Karpas-422 (cell line): ENCODE measurements at regions not wholly inside any gene's neighbourhood (a gene's known extent, or its start where the extent isn't known, plus 50 kb on each side); places are given as distances from the start of the nearest gene placed in this dataset.

Experiments
- DNase-seq: peaks from one replicate; pipeline ENCODE4 v3.0.0-alpha.2; 2015
- H2AFZ ChIP-seq: fragments of 200-600 bp; sonication (generic); 2 replicates; pipeline ENCODE4 v1.6.1; 2014; ENCODE audit warnings: antibody characterized with exemption, low read length, mixed read lengths
- H3K27ac ChIP-seq: fragments of 200-600 bp; sonication (generic); 2 replicates; pipeline ENCODE4 v1.5.1; 2014; ENCODE audit warnings: mild to moderate bottlenecking, low read length, moderate library complexity
- H3K27me3 ChIP-seq: fragments of 200-600 bp; sonication (generic); 2 replicates; pipeline ENCODE4 v1.6.1; 2014; ENCODE audit warnings: low read length, mixed read lengths
- H3K36me3 ChIP-seq: fragments of 200-600 bp; sonication (generic); 2 replicates; pipeline ENCODE4 v1.6.1; 2014; ENCODE audit warnings: low read length, mixed read lengths; ENCODE audit not compliant: insufficient read depth
- H3K4me1 ChIP-seq: fragments of 200-600 bp; sonication (generic); 2 replicates; pipeline ENCODE4 v1.6.1; 2014; ENCODE audit warnings: mild to moderate bottlenecking, low read length, mixed read lengths
- H3K4me2 ChIP-seq: fragments of 200-600 bp; sonication (generic); 2 replicates; pipeline ENCODE4 v1.6.1; 2014; ENCODE audit warnings: low read length, low read depth, mild to moderate bottlenecking; ENCODE audit not compliant: poor library complexity, severe bottlenecking
- H3K4me3 ChIP-seq: fragments of 200-600 bp; sonication (generic); 2 replicates; pipeline ENCODE4 v1.5.1; 2014; ENCODE audit warnings: mild to moderate bottlenecking, antibody characterized with exemption, low read length, mixed read lengths
- H3K79me2 ChIP-seq: fragments of 200-600 bp; sonication (generic); 2 replicates; pipeline ENCODE4 v1.6.1; 2014; ENCODE audit warnings: mild to moderate bottlenecking, low read length, mixed read lengths
- H3K9ac ChIP-seq: fragments of 200-600 bp; sonication (generic); 2 replicates; pipeline ENCODE4 v1.6.0; 2014; ENCODE audit warnings: low read length
- H3K9me2 ChIP-seq: fragments of 200-600 bp; sonication (generic), shearing (Covaris generic); replicated peaks from 2 replicates; pipeline ENCODE4 v1.6.0; 2014; ENCODE audit warnings: mild to moderate bottlenecking, low read length, moderate library complexity; ENCODE audit not compliant: insufficient read depth
- H3K9me3 ChIP-seq: fragments of 300-700, 200-600 bp; sonication (generic); 2 replicates; pipeline ENCODE4 v1.6.1; 2014; ENCODE audit warnings: low read length, mixed read lengths
- H4K20me1 ChIP-seq: fragments of 200-600 bp; sonication (generic); 2 replicates; pipeline ENCODE4 v1.6.1; 2014; ENCODE audit warnings: mild to moderate bottlenecking, antibody characterized with exemption, low read length, low read depth; ENCODE audit not compliant: insufficient read depth

GRCh38 chr14:89481196-89481595, 64.2 kb upstream of the FOXN3 start:
- no peaks in the 10 kb centered on the region for H3K79me2 ChIP-seq
- H4K20me1 ChIP-seq, result no peaks in the 10 kb centered on the region
- H3K4me3 ChIP-seq, result no peak overlapping the region
- H3K9me2 ChIP-seq, result no peaks in the 10 kb centered on the region
- no peaks in the 10 kb centered on the region for H3K9me3 ChIP-seq
- H3K27me3 ChIP-seq, result peaks cover 2% of the 10 kb centered on the region; the same call in 1 of the 2 replicates
- H3K9ac ChIP-seq, result no peak overlapping the region
- no peak overlapping the region for H3K27ac ChIP-seq
- no peak overlapping the region for H2AFZ ChIP-seq
- DNase-seq, result no peak
- H3K36me3 ChIP-seq, result no peaks in the 10 kb centered on the region
- H3K4me2 ChIP-seq, result no peak overlapping the region
- H3K4me1 ChIP-seq, result no peaks in the 10 kb centered on the region

DNA sequence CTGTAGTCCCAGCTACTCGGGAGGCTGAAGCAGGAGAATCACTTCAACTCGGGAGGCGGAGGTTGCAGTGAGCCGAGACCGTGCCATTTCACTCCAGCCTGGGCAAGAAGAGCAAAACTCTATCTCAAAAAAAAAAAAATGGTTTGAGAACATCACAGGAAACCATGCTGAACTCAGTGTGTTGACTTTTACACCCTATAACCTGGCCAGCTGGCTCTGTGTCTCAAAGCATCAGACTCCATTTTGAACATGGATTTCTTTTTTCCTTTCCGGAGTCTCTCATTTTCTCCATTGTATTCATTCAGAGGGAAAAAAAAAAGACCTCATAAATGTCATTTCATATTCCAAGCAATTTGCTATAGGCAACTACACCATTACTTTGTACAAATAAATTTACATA, 63.2 kb upstream of the FOXN3 start:
- Histone ChIP-seq H3K27me3 (peaks cover 2% of the 10 kb centered on the region; the same call in 1 of the 2 replicates), H3K9me3 (no peaks in the 10 kb centered on the region), H3K9me2 (no peaks in the 10 kb centered on the region), H2AFZ (no peak overlapping the region), H3K4me3 (no peak overlapping the region), H3K36me3 (no peaks in the 10 kb centered on the region), H4K20me1 (no peaks in the 10 kb centered on the region), H3K4me1 (no peaks in the 10 kb centered on the region), H3K27ac (no peak overlapping the region), H3K9ac (no peak overlapping the region), H3K4me2 (no peak overlapping the region), H3K79me2 (no peaks in the 10 kb centered on the region)
- DNase-seq, result no peak

DNA sequence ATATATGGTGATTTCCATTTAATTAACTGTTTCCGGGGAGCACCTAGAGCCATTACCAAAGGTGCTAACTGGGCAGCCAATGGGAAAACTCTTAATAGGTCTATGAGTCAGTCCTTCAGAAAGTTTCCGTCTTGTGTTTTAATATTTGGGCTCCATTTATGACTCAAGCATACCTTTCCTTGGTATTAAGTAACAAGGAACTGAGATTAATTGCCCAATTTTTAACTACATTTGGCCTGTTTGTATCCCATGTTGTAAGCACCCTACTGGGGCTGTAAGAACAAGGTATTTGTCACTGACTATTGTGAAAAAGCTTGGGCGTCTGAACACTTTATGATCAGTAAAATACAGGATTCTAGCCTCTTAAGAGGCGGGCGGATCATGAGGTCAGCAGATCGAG, 62.8 kb upstream of the FOXN3 start:
- H3K27ac ChIP-seq, result no peak overlapping the region
- H3K9me2 ChIP-seq, result no peaks in the 10 kb centered on the region
- H3K79me2 ChIP-seq, result no peaks in the 10 kb centered on the region
- H3K36me3 ChIP-seq, result no peaks in the 10 kb centered on the region
- H3K4me1 ChIP-seq, result no peaks in the 10 kb centered on the region
- H3K9ac ChIP-seq, result no peak overlapping the region
- peaks cover 2% of the 10 kb centered on the region; the same call in 1 of the 2 replicates for H3K27me3 ChIP-seq
- no peak for DNase-seq
- H4K20me1 ChIP-seq, result no peaks in the 10 kb centered on the region
- no peak overlapping the region for H2AFZ ChIP-seq
- H3K4me3 ChIP-seq, result no peak overlapping the region
- H3K9me3 ChIP-seq, result no peaks in the 10 kb centered on the region
- no peak overlapping the region for H3K4me2 ChIP-seq

- Histone ChIP-seq H3K27me3 (peaks cover 2% of the 10 kb centered on the region; the same call in 1 of the 2 replicates), H3K27ac (no peak overlapping the region), H2AFZ (no peak overlapping the region), H3K36me3 (no peaks in the 10 kb centered on the region), H3K9ac (no peak overlapping the region), H3K9me2 (no peaks in the 10 kb centered on the region), H3K4me2 (no peak overlapping the region), H3K4me3 (no peak overlapping the region), H3K79me2 (no peaks in the 10 kb centered on the region), H4K20me1 (no peaks in the 10 kb centered on the region), H3K4me1 (no peaks in the 10 kb centered on the region), H3K9me3 (no peaks in the 10 kb centered on the region)
- DNase-seq, result no peak
These were observed 60.4 kb upstream of the FOXN3 start for GRCh38 chr14:89477391-89477790.

GRCh38 chr14:89476354-89476896, 59.4 kb upstream of the FOXN3 start:
- Histone ChIP-seq H3K4me3 (no peak overlapping the region), H3K36me3 (no peaks in the 10 kb centered on the region), H3K27me3 (peaks cover 2% of the 10 kb centered on the region; the same call in 1 of the 2 replicates), H3K27ac (no peak overlapping the region), H3K9me2 (no peaks in the 10 kb centered on the region), H2AFZ (no peak overlapping the region), H3K79me2 (no peaks in the 10 kb centered on the region), H3K9ac (no peak overlapping the region), H3K4me2 (no peak overlapping the region), H3K9me3 (no peaks in the 10 kb centered on the region), H3K4me1 (no peaks in the 10 kb centered on the region), H4K20me1 (no peaks in the 10 kb centered on the region)
- DNase-seq, result no peak

DNA sequence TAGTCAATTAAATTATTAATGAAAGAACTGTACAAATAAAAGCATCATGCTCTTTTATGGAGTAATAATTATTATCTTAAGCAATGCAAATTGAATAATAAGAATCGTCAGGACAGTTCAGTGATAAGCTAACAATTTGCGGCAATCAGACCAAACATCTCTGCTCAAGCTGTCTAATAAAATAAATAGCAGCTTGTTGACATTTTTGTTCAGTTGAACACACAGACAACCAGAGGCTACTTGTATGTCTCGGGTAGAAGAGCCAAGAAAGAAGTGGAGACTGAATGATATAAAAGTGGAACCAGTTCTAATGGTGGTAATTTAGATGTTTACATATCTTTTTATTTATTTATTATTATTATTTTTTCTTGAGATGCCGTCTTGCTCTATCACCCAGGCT, 57.4 kb upstream of the FOXN3 start:
- H3K4me2 ChIP-seq, result no peak overlapping the region
- H2AFZ ChIP-seq, result no peak overlapping the region
- no peaks in the 10 kb centered on the region for H4K20me1 ChIP-seq
- H3K79me2 ChIP-seq, result no peaks in the 10 kb centered on the region
- H3K9me3 ChIP-seq, result no peaks in the 10 kb centered on the region
- no peak overlapping the region for H3K4me3 ChIP-seq
- H3K9ac ChIP-seq, result no peak overlapping the region
- no peak overlapping the region for H3K27ac ChIP-seq
- H3K4me1 ChIP-seq, result no peaks in the 10 kb centered on the region
- H3K9me2 ChIP-seq, result no peaks in the 10 kb centered on the region
- DNase-seq, result no peak
- H3K36me3 ChIP-seq, result no peaks in the 10 kb centered on the region
- peaks cover 2% of the 10 kb centered on the region; the same call in 1 of the 2 replicates for H3K27me3 ChIP-seq

GRCh38 chr14:89473989-89474388, 57.0 kb upstream of the FOXN3 start:
- no peaks in the 10 kb centered on the region for H3K36me3 ChIP-seq
- H3K9ac ChIP-seq, result no peak overlapping the region
- no peak overlapping the region for H3K4me2 ChIP-seq
- no peaks in the 10 kb centered on the region for H3K4me1 ChIP-seq
- H3K4me3 ChIP-seq, result no peak overlapping the region
- H3K9me3 ChIP-seq, result no peaks in the 10 kb centered on the region
- H3K27me3 ChIP-seq, result no peaks in the 10 kb centered on the region; the same call in 1 of the 2 replicates
- H3K27ac ChIP-seq, result no peak overlapping the region
- H3K9me2 ChIP-seq, result no peaks in the 10 kb centered on the region
- no peak for DNase-seq
- H2AFZ ChIP-seq, result no peak overlapping the region
- H4K20me1 ChIP-seq, result no peaks in the 10 kb centered on the region
- H3K79me2 ChIP-seq, result no peaks in the 10 kb centered on the region

GRCh38 chr14:89473569-89473968, 56.5 kb upstream of the FOXN3 start:
- H3K9ac ChIP-seq, result no peak overlapping the region
- no peak overlapping the region for H2AFZ ChIP-seq
- H3K79me2 ChIP-seq, result no peaks in the 10 kb centered on the region
- H3K4me2 ChIP-seq, result no peak overlapping the region
- H3K9me2 ChIP-seq, result no peaks in the 10 kb centered on the region
- no peaks in the 10 kb centered on the region for H3K36me3 ChIP-seq
- no peaks in the 10 kb centered on the region for H4K20me1 ChIP-seq
- no peaks in the 10 kb centered on the region for H3K4me1 ChIP-seq
- no peak overlapping the region for H3K27ac ChIP-seq
- H3K4me3 ChIP-seq, result no peak overlapping the region
- no peak for DNase-seq
- H3K9me3 ChIP-seq, result no peaks in the 10 kb centered on the region
- H3K27me3 ChIP-seq, result no peaks in the 10 kb centered on the region; the same call in 1 of the 2 replicates

GRCh38 chr14:89470401-89470800, 53.4 kb upstream of the FOXN3 start:
- no peak overlapping the region for H3K4me2 ChIP-seq
- H3K9ac ChIP-seq, result no peak overlapping the region
- H3K9me3 ChIP-seq, result no peaks in the 10 kb centered on the region
- H3K4me1 ChIP-seq, result no peaks in the 10 kb centered on the region
- no peaks in the 10 kb centered on the region for H3K9me2 ChIP-seq
- H4K20me1 ChIP-seq, result no peaks in the 10 kb centered on the region
- H3K36me3 ChIP-seq, result no peaks in the 10 kb centered on the region
- H3K79me2 ChIP-seq, result no peaks in the 10 kb centered on the region
- H3K27ac ChIP-seq, result no peak overlapping the region
- H2AFZ ChIP-seq, result no peak overlapping the region
- no peaks in the 10 kb centered on the region for H3K27me3 ChIP-seq
- no peak overlapping the region for H3K4me3 ChIP-seq
- no peak for DNase-seq
